Bone marrow (tissue), 2 donors: ENCODE measurements at regions not wholly inside any gene's neighbourhood (a gene's known extent, or its start where the extent isn't known, plus 50 kb on each side); places are given as distances from the start of the nearest gene placed in this dataset.

ENCODE experiments used
- DNase-seq, 2 donors: peaks; one replicate each; lab custom pipeline; 2025; lab: John Stamatoyannopoulos, UW

DNA sequence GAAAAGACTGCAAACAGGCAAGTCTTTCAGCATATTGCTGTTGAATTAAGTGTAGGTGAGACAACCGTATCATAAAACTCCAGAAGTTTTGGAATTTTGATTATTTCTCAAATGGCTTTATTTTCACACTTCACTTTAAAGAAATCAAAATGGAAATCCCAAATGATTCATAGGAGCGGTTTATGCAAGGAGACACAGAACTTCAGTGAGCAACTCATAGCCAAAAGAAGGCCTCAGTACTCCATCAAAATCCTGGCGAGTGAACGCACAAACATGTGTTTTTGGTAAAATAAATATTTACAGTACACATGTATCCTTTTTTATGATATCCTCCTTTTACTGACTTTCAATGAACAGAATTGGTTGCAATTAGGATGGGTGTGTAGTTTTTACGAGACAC is 140.4 kb upstream of the APCDD1 start:
- DNase-seq, result no peak

DNA sequence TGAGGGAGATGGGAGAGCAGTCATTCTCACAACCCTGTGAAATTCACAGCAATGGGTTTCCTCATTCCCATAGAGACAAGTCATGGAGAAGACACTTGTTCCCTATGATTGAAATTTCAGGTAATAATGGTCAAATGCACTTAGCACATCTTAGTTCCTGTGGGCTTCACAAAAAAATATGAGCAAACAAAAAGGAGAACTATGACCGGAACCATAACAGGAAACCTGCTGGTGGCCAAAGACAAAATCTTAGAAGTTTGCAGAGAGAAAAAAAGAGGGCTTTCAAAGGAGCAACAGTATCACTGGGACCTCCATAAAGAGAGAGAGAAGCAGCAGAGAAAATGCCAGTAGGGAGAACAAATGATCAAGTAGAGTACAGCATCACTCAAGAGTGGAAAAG is 138.9 kb upstream of the APCDD1 start:
- DNase-seq, result no peak

DNA sequence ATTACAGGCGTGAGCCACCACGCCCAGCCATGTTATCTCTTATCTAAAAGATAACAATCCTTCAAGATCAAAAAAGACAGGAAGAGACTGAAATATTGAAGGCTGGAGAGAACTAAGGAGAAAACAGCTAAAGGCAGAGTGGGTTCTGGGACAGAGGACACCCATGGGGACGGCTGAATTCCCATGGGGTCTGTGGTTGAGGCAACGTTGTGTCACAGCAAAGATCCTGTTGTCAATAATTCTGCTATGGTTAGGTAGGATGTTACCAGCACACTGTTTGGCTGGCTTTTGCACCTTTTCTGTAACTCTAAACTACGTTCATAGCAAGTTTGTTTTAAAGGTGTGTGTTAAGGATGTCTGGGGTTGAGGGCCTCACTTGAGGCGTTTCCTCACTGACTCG is 137.7 kb upstream of the APCDD1 start:
- no peak for DNase-seq

DNA sequence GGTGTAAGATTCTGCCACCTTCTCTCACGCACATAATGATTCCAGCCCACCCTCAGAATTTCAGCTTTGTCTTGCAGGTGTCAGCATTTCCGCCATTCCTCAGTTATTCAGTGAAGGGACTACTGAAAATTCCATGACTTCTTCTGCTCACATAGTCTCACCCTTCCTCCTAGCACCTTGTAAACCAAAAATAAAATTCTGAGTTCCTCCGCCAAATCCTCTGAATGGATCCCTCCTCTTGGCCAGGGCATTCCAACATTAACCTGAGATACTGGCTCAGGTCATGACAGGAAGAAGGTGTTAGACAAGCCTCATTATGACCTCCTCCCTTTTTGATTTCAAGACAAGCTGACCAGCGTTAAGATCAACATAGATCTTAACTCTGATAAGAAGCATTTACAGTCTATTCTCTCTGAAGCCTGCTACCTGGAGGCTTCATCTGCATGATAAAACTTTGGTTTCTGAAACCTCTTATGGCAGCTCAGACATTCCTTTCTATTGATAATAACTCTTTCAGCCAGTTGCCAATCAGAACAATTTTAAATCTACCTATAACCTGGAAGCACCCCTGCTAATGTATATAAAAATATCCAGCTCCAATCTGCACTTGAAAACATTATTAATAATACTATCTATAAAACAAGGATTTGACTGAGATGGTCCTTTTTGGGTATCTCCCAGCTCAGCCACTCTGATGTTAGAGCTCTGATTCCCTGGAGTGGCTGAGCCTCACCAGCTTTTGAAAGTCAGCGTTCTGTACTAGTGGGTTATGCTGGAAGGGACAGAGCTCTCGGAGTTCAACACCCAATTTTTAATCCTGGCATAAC is 136.4 kb upstream of the APCDD1 start:
- no peak for DNase-seq

DNA sequence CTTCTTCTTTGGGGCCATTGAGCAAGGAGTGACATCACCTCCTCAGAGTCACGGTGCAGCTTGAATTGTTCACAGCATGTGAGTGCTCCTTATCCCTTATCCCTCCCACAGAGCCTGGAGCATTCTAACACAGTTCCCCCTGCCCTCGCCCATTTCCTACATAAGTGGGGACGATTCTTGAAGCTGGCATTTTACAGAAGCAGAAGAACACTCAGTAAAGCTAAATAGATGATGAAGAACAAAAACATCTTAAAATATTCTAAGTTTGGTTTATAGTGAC is 135.8 kb upstream of the APCDD1 start:
- no peak for DNase-seq

DNA sequence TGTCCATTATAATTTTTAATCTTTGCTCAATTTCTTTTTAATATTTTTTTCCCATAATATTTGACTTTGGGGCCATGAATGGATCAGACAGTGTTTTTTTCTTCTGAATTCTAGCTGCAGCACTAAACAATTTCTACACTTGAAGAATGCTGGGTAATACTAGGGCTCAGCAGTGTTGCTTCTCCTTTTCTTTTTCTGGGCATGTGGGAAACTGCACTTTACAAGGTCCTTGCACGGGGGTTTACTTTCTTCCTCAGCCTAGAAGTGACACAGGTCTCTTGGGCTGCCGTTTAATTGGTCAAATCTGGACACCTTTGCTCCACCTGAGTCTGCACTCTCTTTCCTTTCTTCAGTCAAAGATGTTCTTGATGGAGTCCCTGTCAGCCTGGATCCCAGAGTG is 135.4 kb upstream of the APCDD1 start:
- no peak for DNase-seq

DNA sequence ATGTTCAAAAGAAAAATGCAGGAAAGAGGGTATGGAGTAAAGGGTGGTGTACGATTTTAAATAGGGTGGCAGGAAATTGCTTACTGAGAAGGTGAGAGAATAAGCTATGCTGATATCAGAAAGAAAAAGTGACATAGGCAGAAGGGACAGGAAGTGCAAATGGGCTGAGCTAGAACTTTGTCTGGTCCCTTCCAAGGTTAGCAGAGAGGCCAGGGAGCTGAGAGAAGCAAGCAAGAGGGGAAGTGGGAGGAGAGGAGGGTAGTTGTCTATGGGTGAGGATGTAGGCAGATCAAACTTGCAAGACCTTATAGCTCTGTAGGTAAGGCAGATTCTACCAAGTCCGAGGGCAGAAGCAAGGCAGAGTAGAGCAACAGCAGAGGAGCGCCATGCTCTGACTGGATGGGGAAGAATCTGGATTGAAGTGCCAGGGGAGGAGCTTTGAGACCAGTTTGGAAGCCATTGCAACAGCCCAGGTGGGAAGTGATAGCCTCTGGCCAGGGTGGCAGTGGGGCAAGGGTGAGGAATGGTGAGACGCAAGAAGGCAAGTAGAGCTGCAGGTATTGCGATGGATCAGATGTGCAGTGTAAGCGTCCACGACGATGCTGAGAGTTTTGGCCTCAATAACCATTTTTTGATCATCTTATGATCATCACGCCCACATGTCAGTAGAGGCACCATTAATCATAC is 134.4 kb upstream of the APCDD1 start:
- no peak for DNase-seq

DNA sequence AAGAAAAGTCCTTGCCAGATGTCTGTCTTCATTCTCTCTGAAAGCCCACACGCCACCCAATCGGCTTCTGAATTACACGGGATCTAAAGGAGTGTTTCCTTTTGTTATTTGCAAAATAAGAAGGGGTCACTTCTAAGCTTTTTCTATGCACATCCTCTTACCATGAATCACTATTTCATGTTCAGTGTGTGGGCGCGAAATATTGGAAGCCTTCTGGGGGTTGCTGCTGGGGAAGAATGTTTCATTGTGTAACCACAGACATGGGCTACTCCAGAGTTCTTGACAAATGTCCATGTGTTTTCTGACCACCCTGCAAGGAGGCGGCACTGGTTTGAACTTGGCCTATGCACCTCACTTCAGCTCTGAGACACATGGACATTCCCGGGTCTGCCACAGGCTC is 133.6 kb upstream of the APCDD1 start:
- no peak for DNase-seq

DNA sequence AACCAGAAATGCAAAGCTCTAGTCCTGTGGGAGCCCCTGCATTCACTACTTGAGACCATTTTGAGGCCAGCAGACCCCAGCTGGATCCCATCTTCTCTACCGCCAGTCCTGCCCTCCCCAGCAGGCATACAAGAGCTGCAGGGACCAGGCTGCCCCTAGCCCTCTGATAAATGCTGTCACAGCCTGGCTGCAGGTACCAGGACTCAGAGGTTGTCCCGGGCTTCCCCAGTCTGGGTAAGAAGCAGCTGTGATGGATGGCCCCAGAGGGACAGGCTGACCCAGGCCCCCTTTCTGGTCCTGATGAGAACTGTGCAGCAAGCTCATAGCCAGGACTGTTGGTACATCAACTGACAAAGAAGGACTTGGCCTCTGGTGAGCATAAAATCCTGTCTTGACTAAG is 132.9 kb upstream of the APCDD1 start:
- DNase-seq, result no peak

DNA sequence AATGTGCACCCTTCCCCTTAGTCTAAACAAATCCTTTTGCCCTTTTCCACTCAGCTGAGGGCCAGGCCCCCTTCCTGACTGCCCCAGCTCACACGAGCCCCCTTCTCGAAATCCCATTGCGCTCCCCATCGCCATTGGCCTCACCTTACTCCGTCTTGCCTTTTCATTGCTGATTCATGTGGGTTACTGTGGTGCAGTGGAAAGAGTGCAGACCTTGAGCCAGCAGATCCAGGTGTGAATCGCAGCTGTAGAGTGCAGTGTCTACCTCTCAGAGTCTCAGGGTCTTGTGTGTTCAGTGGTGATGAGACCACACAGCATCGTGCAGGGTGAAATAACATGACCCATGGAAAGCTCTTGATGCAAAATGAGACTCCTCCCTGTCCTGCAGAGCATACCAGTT is 132.4 kb upstream of the APCDD1 start:
- no peak for DNase-seq

DNA sequence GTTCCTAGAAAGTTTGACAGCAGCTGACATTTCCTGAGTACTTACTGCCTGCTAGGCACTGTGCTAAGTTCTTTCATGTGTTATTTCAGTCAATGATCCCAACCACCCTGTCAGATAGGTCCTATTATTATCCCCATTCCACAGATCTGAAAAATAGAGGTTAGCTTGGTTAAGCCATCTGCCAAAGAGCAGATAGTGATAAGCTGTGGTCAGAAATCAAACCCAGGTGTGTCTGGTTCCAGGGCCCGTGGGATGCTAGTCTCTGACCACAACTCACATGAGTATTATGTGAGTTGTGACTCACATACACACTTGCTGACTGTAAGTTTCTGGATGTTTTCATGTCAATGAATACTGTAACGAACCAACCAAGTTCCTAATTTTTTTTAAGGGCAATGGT is 132.0 kb upstream of the APCDD1 start:
- no peak for DNase-seq

DNA sequence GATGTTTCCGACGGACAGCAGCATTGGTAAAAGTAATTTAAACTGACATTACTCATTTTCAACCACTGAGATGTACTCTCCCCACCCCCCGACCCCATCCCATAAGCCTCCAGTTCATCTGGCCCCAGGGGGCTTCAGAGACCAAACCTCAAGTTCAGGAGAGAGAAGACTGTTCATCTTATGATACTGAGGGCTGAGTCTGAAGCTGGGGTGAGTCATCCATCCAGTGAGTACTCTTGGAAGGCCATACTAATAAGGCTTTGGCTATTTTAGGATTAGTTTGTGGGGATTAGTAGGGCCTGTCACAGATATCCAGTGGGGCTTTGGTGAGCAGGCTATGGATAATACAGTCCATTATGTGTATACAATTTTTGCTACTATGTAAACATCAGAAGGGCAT is 125.3 kb upstream of the APCDD1 start:
- no peak for DNase-seq

DNA sequence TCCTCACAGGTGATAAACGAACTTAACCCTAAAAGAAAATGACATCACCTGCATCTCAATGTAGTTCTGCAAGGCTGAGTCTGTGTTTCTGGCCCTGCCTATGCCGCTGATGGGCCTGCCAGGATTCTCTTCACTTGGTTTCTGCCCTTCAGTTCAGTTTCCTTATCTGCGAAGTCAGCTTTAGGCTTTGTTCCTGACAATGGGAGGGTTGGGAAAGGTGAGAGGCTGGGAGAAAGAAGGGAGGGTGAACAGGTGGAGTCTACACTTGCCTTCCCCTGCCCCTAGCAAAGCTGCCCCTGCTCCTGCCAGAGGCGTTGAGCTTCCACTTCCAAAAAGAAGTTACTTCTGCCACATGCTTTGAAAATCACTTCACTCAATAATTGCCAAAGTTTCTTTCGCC is 124.0 kb upstream of the APCDD1 start:
- DNase-seq, result no peak

DNA sequence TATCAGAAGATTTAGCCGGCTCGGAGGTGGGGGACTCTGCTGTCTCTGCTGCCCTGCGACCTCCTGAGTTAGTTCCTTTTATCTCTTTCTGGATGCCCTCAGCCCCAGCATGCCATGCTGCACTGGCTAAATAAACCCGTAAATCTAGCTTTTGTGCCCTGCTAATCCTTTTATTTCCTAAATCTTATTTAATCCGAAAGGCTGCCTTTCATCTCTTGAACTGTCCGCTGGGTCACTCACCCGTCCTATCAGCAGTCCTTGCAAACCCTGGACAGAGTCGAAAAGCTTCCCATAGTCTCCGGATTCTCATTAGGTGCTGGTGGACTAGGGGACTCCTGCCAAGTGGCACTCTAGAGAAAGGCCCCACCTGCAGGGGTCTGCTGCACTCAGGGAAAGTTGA is 122.0 kb upstream of the APCDD1 start:
- no peak for DNase-seq

DNA sequence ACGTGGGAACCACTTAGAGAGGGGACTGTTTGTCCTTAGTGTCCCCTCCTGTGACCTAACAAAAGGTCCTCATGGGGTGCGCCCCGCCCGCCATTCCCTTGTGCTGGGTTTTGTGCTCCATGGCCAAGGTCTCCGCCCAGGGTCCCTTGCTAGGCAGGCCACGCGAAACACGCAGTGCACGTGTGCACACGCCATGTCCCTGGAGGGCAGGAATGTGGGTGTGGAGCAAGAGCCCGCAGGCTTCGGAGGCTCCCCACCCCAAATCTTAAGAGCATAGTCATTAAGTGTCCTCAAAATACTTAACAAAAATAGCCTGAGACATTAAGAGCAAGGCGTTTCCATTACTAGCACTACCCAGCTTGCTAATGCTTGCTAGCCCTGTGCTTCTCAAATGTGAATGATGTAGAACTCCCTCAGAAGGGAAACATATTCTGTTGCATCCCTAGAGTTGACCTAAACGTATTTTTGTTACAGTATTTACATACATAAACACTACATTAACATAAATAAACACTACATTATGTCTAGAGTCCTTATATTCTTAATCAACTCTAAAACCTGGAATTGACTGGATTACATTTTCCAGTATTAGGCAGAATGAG is 117.6 kb upstream of the APCDD1 start:
- DNase-seq, result no peak

DNA sequence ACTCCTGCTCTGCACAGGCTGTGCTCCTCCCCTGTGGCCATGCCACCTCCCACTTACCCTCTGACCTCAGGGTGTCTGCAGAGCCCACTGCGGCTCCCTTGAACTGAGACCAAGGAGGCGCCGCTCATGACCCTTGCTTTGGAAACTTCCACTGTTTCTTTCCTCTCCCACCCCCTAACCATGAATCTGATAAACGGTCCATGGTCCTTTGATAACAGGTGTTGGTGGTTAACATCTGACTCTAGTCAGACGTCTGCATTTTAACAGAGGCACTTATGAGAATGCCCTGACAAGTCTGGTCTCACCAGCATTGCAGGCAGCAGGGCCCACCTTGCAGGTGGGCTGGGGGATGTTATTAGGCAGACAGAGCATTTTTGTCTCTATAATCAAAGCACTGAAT is 113.6 kb upstream of the APCDD1 start:
- no peak for DNase-seq

DNA sequence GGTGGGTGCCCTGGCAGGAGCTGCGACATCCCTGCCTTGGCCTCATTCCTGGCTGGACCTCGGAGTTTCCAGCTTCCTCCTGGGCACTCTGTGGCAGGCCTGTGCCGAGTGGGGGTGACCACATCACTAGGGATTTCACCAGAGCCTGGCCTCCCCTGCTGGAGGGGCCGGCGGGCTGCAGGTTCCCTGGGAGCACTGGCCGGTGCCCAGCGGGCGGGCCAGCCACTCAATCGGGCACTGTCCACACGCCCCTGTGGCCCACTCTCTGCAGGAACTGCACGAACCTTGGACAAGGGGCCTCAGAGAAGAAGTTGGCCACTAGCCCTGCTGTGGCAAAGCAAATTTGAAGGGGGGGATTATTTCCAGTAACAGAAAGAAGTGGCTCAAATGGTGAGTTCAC is 110.7 kb upstream of the APCDD1 start:
- DNase-seq, result no peak

DNA sequence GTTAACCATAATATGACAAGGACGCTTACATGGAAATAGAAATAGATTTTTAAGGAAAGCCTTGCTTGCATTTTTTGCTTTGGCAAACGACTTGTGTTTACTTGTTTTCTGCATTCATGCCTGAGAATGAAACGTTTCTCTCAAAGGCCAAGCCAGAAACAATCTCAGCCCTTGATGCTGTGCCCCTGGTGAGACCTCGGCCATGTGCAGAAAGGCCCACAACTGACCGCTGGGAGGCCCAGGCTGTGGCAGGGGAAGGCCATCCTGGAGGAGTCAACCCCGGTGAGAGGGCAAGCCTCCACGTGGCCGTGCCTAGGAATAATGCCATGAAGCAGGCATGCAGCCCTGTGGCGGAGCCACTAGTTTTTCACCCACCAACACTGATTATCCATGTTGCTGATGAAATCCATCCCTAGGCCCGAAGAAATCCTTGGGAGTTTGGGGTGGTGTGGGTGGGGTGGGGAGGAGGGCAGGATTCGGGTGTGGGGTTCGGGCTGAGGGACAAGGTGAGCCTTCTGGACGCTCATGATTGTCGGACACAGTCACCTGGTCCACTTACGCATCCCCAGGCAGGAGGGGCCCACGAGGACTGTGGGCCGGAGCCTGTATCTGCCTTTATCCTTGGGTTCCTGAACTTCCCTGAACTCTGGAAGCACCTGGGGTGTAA is 107.6 kb upstream of the APCDD1 start:
- no peak for DNase-seq

DNA sequence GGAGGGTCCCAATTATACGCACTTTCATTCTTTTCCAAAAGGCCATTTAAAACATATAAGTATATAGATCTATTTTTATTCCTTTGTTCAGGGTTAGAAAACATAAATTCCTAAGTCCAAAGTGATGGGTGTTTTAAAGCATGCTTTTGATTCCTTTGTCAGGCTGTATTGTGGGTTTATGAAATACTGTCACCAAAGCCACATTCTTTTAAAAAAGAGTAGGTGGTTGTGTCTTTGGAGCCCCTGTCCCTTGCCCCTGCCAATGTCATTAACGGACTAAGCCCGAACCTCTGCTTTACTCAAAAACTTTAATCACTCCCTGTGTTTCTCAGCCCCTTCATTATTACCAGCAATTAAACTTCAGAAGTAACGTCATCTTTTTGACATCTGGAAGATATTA is 104.9 kb upstream of the APCDD1 start:
- DNase-seq, result no peak

DNA sequence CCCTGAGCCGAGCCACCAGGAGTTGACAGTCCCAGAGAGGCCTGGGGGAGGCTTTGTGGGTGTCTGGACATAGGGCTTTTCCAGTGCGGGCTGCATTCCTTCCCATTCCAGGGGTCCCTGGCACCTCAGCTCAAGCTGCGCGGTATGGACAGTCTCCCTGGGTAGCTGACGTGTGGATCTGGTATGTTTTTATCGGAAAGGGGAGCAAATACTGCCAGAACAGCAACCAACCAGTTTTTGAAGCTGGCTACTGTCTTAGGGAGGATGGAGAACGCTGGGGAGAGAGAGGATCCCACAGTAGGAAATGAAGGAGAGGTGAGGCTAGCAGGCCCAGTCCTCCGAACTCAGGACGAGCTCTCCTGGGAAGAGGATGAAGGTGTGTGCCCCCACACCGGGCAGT is 103.8 kb upstream of the APCDD1 start:
- DNase-seq, result no peak

DNA sequence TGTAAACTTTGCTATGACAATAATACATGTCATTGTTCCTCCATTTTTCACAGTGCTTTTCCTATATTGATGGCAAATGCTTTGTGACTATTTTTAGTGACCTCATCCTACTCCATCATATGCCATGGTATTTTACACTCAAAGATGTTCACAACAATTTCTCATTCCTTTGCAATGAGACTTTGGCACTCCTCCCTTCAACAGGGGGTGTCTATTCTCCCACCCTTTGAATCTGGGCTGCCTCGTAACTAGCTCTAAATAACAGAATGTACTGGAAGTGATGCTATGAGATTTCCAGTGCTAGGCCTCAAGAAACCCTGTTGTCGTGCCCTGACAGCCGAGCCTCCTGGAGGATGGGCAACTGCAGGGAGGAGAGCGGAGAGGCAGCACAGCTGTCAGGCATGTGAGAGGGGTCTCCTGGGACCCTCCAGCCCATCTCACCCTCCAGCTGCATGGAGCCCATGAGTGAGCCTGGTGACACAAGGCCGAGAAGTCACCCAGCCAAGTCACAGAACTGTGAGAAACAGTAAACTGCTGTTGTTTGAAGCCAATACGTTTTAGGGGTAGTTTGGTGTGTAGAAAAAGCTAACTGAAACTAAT is 103.1 kb upstream of the APCDD1 start:
- no peak for DNase-seq

DNA sequence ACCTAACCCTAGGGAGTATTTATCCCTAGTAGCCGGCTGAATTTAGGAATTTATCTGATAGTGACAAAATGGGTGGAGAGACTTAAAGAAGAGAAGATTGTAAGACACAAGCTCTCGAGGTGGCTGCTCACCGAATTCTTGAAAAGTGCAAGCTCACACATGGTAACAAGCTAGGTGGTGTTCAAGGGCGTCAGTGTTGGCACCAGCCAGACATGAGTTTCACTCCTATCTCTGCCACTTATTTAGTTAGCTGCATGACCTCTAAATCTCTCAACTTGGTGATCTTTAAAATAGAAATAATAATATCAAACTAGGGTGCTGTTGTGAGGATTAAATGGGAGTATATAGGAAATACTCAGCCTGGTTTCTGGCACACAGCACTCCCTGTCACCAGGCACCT is 102.6 kb upstream of the APCDD1 start:
- no peak for DNase-seq

DNA sequence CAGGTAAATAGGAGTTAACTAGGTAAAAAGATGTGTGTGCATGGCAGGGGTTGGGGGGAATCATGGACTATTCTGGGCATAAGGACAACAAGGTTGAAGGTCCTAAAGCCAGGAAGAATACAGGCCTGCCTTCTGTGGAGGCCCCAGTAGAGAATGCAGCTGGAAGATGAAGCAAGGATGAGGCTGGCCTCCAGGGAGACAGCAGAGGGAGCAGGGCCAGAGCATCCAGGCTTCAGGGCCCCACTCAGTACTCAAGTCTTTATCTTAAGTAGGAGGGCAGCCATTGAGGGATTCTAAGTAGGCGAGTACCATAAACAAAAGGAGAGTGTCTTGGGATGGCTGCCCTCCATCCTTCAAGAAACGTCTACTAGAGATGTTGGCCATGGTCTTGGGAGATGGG is 101.8 kb upstream of the APCDD1 start:
- DNase-seq, result no peak
